Right atrium auricular region (tissue), 2 donors: ENCODE measurements at regions not wholly inside any gene's neighbourhood (a gene's known extent, or its start where the extent isn't known, plus 50 kb on each side); places are given as distances from the start of the nearest gene placed in this dataset.

Source experiments
- DNase-seq: peaks from one replicate; pipeline ENCODE4 v3.0.0-alpha.2; 2019; ENCODE audit warnings: low spot score
- H3K27ac ChIP-seq, 2 donors: fragments of 200-600 bp; sonication (generic); 1 replicate in 1 of 2; 2 replicates in 1 of 2; pipeline ENCODE4 v1.5.1; 2016 to 2019
- H3K27me3 ChIP-seq, 2 donors: fragments of 200-600 bp; sonication (generic); one replicate each; pipeline versions ENCODE4 v1.5.1 to v1.6.0; 2017 to 2019
- H3K36me3 ChIP-seq: fragments of 200-600 bp; sonication (generic); one replicate; pipeline ENCODE4 v1.5.1; 2016
- H3K4me1 ChIP-seq, 2 donors: fragments of 200-600 bp; sonication (generic); one replicate each; pipeline versions ENCODE4 v1.5.1 to v1.6.0; 2017 to 2019
- H3K4me3 ChIP-seq, 2 donors: fragments of 200-600 bp; sonication (generic); 1 replicate in 1 of 2; 2 replicates in 1 of 2; pipeline ENCODE4 v1.5.1; 2017 to 2019; ENCODE audit warnings: mild to moderate bottlenecking in 1 of 2, moderate library complexity in 1 of 2
- H3K9me3 ChIP-seq, 2 donors: fragments of 200-600 bp; sonication (generic); one replicate each; pipeline ENCODE4 v1.5.1; 2019
- TF ChIP-seq, protein P1 (sequence below), 2 donors: fragments of 200-600 bp; sonication (generic); IDR thresholded peaks; one replicate each; pipeline ENCODE4 v1.5.1; 2019; ENCODE audit warnings: antibody characterized with exemption in 2 of 2

GRCh38 chr4:58127680-58128079, 1017.5 kb upstream of the IGFBP7 start:
- TF ChIP-seq, protein P1, sequence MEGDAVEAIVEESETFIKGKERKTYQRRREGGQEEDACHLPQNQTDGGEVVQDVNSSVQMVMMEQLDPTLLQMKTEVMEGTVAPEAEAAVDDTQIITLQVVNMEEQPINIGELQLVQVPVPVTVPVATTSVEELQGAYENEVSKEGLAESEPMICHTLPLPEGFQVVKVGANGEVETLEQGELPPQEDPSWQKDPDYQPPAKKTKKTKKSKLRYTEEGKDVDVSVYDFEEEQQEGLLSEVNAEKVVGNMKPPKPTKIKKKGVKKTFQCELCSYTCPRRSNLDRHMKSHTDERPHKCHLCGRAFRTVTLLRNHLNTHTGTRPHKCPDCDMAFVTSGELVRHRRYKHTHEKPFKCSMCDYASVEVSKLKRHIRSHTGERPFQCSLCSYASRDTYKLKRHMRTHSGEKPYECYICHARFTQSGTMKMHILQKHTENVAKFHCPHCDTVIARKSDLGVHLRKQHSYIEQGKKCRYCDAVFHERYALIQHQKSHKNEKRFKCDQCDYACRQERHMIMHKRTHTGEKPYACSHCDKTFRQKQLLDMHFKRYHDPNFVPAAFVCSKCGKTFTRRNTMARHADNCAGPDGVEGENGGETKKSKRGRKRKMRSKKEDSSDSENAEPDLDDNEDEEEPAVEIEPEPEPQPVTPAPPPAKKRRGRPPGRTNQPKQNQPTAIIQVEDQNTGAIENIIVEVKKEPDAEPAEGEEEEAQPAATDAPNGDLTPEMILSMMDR (IDR thresholded peaks at IDR 0.05) = no peak
- no peak overlapping the region for H3K27ac ChIP-seq
- no peaks in the 10 kb centered on the region for H3K36me3 ChIP-seq
- no peak for DNase-seq
- no peaks in the 10 kb centered on the region for H3K9me3 ChIP-seq
- no peaks in the 10 kb centered on the region for H3K27me3 ChIP-seq
- no peak overlapping the region for H3K4me3 ChIP-seq
- no peaks in the 10 kb centered on the region for H3K4me1 ChIP-seq

GRCh38 chr4:58119298-58119697, 1009.1 kb upstream of the IGFBP7 start:
- no peaks in the 10 kb centered on the region for H3K27me3 ChIP-seq
- H3K27ac ChIP-seq = no peak overlapping the region
- H3K9me3 ChIP-seq = no peaks in the 10 kb centered on the region
- DNase-seq = no peak
- TF ChIP-seq, protein P1 (IDR thresholded peaks at IDR 0.05) = no peak
- no peaks in the 10 kb centered on the region for H3K4me1 ChIP-seq
- no peaks in the 10 kb centered on the region for H3K36me3 ChIP-seq
- H3K4me3 ChIP-seq = no peak overlapping the region

GRCh38 chr4:58113126-58113525, 1002.9 kb upstream of the IGFBP7 start:
- Histone ChIP-seq H3K27me3 (no peaks in the 10 kb centered on the region), H3K27ac (no peak overlapping the region), H3K36me3 (no peaks in the 10 kb centered on the region), H3K4me1 (no peaks in the 10 kb centered on the region), H3K4me3 (no peak overlapping the region), H3K9me3 (no peaks in the 10 kb centered on the region)
- DNase-seq = no peak
- TF ChIP-seq, protein P1 (IDR thresholded peaks at IDR 0.05) = no peak

DNA sequence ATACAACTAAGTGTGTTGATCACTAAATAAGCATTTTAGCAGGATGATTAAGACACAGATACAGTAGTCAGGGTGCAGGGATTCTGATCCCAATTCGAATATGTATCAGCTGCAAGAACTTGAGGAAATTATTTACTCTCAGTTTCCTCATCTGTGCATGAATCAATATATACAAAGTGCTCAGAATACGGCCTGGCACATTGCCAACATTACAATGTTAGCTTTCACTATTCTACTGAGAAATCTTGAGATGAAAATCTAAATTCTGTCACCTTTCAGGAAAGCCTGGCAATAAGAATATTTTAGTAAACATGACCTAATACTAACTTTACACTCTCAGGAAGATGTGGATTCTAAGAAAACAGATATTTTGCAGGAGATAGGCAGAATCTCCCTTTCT, 1001.6 kb upstream of the IGFBP7 start:
- H3K9me3 ChIP-seq = no peaks in the 10 kb centered on the region
- H3K36me3 ChIP-seq = no peaks in the 10 kb centered on the region
- no peak for DNase-seq
- TF ChIP-seq, protein P1 (IDR thresholded peaks at IDR 0.05) = no peak
- no peak overlapping the region for H3K4me3 ChIP-seq
- no peaks in the 10 kb centered on the region for H3K4me1 ChIP-seq
- no peaks in the 10 kb centered on the region for H3K27me3 ChIP-seq
- no peak overlapping the region for H3K27ac ChIP-seq

DNA sequence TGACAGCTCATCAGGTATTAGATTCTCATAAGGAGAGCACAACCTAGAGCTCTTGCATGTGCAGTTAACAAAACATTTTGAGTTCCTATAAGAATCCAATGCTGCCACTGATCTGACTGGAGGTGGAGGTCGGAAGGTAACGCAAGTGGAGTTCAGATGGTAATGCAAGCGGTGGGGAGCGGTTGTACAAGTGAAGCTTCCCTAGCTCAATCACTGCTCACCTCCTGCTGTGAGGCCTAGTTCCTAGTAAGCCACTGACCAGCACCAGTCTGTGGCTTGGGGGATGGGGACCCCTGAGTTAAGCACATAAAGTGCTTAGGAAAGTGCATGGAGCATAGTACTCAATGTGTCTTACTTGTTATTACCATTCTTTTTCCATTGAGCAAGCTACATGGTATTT, 983.2 kb upstream of the IGFBP7 start:
- Histone ChIP-seq H3K27ac (no peak overlapping the region), H3K27me3 (no peaks in the 10 kb centered on the region), H3K9me3 (no peaks in the 10 kb centered on the region), H3K36me3 (no peaks in the 10 kb centered on the region), H3K4me3 (no peak overlapping the region), H3K4me1 (no peaks in the 10 kb centered on the region)
- TF ChIP-seq, protein P1 (IDR thresholded peaks at IDR 0.05) = no peak
- DNase-seq = no peak

DNA sequence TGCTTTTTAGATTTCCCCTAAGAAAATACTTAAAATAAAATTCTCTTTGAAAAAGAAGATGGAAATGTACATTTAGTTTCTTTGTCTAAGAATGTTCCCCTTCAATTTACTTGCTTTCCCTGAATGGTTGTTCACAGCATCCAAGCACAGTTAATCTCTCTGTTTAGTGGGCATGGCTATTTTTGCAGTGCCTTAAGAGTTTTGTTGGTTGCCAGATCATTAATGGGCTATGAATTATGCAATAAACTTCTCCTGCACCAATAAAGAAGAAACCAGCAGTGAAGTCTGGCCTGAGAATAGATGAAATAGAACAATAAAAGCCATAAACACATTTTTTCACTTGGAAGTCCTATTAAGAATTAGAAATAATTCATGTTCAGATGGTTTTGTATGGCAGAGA, 980.4 kb upstream of the IGFBP7 start:
- TF ChIP-seq, protein P1 (IDR thresholded peaks at IDR 0.05) = no peak
- Histone ChIP-seq H3K27ac (no peak overlapping the region), H3K9me3 (no peaks in the 10 kb centered on the region), H3K27me3 (no peaks in the 10 kb centered on the region), H3K4me1 (no peaks in the 10 kb centered on the region), H3K36me3 (no peaks in the 10 kb centered on the region), H3K4me3 (no peak overlapping the region)
- no peak for DNase-seq
